NCI-H510A (cell line): ENCODE measurements at regions not wholly inside any gene's neighbourhood (a gene's known extent, or its start where the extent isn't known, plus 50 kb on each side); places are given as distances from the start of the nearest gene placed in this dataset.
"Not testable (repeated sequence)": the region's sequence is repeated elsewhere in the genome, so short reads cannot be mapped to it uniquely, and the experiment has no call there.

Source experiments
- DNase-seq: peaks from one replicate; lab custom pipeline; 2025; lab: John Stamatoyannopoulos, UW

DNA sequence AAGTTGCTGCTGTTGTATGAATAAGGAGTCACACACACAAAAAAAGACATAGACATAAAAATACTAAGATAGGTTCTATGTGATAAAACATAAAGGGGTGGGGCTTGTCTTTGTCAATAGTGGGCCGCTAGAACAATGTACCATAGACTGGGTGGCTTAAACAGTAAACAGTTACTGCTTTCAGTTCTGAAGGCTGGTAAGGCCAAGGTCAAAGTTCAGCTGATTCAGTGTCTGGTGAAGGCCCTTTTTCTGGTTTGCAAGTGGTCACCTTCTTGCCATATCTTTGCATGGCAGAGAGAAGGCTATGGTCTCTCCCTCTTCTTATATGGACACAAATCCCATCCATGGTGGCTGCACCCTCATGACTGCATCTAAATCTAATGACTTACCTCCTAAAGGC, 1980.7 kb downstream of the PCDH7 start:
- no peak for DNase-seq

DNA sequence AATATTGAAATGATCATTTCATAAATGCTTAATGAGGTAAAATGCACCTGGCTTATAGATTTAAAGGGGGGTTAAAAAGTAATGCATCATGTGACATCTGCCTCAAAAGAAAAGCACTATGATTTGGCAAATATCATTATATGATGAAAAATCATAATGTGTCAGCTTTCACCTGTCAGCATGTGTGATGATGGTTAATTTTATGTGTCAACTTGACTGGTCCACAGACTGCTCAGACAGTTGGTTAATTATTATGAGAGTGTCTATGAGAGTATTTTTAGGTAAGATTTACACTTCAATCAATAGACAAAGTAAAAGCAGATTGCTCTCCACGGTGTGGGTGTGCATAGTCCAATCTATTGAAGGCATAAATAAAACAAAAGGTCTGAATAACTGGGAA, 1986.7 kb downstream of the PCDH7 start:
- no peak for DNase-seq

DNA sequence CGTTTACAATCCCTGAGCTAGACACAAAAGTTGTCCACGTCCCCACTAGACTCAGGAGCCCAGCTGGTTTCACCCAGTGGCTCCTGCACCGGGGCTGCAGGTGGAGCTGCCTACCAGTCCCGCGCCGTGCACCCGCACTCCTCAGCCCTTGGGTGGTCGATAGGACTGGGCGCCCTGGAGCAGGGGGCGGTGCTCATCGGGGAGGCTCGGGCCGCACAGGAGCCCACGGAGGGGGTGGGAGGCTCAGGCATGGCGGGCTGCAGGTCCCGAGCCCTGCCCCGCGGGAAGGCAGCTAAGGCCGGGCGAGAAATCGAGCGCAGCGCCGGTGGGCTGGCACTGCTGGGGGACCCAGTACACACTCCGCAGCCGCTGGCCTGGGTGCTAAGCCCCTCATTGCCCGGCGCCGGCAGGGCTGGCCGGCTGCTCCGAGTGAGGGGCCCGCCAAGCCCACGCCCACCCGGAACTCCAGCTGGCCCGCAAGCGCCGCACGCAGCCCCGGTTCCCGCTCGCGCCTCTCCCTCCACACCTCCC, 1996.0 kb downstream of the PCDH7 start:
- not testable (repeated sequence) for DNase-seq

DNA sequence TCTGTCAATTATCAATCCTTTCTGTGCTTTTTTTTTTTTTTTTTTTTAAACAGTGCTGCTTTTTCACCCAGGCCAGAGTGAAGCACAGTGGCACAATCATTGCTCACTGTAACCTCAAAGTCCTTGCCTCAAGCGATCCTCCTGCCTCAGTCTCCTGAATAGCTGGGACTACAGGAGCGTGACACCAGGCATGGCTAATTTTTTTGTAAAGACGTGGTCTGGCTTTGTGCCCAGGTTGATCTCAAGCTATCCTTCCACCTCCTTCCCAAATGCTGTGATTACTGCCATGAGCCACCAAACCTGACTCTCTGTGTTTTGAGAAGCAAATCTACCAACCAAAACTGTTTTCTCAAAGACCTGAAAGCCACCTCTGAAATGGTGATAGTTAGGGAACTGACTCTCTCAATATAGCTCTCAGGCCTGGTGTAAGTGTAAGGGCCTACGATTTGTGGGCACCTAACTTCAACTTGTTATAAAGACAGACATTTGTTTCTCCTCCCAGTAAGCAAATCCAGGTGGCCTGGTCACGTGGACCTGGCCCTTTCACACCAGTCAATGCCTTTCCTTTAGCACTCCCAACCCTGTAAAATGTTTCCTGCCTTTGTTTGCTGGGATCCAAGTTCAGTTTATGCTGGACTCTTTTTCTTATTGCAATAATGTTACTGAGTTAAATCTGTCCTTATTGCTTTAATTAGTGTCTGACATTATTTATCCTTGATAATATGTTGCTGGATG, 2015.9 kb downstream of the PCDH7 start:
- DNase-seq, result no peak

DNA sequence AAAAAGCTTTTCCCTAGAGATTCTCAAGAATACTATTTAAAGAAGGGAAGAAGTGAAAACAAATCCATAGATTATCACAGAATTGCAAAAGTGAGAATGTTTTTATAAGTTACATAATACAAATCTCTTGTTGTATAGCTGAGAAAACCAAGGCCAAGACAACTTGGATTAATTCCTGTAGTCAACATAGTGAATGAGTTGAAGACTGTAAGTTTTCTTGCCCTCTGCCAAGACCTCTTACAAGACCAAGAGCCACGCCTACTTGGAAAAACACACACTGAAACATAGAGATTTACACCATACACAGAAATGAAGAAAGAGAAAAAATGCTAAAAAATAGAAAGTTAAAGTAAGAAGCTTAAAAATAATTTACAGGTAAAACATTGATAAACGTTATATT, 2024.0 kb downstream of the PCDH7 start:
- DNase-seq, result no peak

DNA sequence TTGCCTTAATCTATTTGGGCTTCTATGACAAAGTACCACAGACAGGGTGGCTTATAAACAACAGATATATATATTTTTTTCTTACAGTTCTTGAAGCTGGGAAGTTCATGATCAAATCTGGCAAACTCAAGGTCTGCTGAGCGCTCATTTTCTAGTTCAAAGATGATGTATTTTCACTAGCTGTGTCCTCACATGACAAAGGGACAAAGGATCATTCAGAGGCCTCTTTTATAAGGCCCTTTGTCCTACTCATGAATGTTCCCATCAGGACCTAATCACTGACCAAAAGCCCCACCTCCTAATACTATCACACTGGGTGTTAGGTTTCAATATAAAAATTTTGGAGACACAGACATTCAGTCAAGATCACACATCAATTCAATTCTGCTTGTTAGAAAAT, 2025.2 kb downstream of the PCDH7 start:
- DNase-seq, result no peak

DNA sequence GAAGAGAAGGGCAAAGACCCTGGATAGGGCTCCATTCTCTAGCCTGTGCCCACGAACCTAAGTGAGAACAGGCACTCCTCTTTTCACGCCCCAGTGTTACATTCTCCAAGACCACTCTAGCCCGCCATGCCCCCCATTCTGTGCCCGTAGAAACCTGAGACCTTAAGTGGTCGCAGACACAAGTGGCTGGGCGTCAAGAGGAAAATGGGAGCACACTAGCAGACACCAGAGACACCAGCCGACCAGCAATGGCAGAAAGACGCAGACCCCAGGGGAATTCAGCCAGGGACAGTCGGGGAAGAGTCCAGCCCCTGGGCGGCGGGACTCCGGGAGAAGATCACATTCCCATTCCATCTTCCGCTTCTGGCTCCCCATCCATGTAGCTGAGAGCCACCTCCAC, 2027.9 kb downstream of the PCDH7 start:
- no peak for DNase-seq

DNA sequence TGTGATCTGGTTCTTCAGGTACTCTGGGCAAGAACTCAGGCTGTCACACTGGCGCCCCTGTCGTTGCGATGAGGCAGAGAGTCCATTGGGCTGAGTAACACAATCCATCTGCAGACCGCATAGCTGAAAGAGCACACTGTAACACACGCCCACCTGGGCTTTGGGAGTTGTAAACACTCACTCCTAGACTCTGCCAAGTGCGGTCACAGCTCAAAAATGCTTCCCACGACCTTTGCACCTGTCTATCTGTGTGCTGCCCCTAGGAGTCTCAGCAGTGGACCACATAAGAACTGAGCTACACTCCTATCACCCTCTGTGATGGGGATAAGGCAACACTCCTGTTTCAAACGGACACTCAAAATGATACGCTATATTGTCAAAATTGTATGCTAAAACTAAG, 2028.3 kb downstream of the PCDH7 start:
- no peak for DNase-seq

DNA sequence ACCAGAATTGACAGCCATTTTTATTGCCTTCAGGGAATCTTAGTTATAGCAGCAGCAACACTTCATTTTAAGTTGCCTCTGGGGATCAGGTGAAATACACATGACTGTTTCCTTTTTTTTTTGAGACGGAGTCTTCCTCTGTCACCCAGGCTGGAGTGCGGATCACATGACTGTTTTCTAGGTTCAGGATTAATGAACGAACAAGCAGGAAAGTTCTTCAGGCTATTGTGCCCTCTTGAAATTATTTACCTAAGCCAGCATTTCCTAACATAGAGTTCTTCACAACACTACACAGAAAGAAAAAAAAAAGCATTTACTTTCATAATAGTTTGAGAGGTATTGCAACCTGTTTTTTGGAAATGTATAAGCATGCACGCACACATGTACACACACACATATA, 2032.8 kb downstream of the PCDH7 start:
- DNase-seq, result no peak

DNA sequence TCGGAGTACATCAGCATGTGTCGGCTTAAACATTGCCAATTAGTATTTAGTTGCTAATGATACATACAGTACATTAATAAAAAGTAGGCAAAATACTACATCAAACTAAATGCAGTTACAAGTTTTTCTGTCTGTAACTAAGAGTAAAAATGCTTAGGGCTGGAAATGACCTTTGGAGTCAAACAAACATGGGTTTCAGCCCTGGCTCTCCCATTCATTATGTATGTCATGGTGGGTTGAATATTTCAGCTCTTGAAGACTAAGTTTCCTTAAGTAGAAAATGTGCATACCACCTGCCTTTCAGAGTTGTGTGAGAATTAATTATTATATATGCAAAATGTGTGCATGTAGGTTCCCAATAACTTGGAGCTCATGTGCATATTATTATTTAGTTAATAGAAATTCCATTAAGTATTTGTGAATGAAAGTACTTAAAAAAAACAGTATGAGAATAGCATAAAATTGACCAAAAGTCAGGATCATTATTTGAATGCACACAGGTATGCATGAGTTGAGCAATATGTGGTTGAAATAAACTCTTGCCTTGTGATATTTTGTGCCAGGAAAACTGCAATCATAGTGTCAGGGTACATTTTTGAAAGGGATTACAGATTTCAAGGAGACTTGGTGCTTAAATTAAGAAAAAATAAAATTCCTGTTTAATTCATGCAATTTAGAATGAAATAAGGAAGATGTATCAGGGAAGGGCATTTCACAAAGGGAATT, 2048.7 kb downstream of the PCDH7 start:
- DNase-seq, result no peak

DNA sequence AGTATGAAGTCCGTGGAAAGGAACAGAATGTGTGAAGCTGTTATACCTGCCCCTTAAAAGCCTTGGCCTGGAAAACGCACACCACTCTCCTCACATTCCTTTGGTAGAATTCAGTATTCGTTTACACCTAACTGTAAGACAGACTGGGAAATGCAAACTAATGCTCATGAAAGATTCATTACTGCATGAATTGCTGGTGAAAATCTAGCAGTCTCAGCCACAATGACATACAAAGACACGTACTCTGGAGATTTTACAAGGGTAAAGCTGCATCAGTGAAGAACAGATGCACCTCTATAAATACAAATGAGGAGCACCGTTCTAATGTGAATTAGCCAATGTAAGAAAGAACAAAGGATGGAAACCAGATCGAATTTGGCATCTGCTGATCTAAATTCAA, 2051.3 kb downstream of the PCDH7 start:
- no peak for DNase-seq

DNA sequence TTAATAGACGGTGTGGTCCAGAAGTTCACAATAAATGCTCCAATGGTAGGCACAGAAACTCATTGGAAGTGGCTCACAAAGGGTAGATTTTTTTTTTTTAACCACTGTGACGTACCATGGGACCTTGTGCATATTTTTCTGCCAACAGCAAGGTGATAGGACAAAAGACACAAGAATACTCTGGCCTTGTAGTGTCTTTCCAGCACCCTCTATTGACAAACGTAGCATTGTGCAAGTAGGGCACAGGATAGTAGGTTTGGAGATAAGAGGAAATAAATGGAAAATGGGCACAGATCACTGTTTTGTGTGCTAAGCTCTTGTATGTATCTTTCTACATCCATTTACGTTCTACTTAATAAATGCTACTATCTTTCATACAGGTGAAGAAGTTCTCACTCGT, 2054.9 kb downstream of the PCDH7 start:
- DNase-seq, result no peak

DNA sequence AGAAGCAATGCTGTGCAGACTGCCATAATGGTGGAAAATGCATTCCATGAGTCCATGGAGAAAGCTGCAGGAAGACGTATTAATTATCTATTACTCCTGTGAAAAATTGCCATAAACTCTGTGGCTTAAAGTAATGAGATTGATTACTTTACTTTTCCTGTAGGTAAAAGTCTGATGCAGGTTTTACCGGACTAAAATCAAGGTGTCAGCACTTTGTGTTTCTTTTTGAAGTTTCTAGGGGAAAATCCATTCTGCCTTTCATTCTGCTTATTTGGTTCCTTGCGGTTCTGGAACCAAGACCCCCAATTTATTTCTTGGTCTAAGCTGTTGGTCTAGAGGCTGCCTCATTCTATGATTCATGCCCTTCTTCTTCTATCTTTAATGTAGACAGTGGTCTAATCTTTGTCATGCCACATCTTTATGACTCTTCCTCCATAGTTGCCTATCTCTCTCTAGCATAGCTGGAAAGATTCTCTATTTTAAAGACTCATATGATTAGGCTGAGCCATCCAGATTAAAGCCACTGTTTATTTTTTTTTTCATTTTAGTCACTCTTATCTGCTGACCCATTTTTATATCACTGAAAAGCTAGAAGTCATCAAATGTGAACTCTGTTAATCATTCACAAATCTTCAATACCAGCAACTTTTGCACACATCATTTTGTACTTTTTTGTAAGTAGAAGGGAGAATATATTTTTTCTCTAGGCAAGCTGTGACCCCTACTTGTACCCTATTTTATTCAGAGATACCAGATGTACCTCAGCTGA, 2056.4 kb downstream of the PCDH7 start:
- no peak for DNase-seq

DNA sequence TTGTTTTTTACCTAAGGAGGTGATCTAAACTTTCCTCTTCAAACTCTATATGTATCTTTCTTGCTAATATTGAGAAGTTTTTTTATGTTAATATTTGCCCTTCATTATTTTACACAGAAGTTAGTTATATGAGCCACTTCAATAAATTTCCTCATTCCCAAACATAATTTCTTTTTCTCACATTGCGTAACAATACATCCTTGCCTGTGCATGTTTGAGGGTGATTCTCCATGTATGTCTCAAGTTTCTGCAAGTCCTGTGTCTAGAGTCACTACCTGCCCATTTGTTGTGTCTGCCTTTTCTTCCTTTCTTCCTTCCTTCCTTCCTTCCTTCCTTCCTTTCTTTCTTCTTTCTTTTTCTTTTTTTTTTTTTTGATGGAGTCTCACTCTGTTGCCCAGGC, 2057.9 kb downstream of the PCDH7 start:
- DNase-seq, result no peak

DNA sequence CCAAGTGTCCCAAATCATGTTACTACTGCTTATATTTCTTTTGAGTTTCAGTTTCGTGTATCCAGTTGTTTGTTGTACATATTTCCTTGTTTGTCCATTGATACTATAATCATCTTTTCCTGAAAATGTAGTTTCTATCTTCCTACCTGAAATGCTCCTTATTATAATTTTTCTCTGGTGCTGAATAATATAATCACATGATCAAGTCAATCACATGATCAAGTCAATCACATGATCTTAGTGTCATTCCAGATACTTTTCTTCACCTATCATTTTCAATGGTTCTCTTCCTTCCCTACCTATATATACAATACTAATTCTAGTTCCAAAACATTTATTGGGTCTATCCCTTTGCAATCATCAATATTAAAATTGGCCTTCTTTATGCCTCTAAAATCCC, 2058.8 kb downstream of the PCDH7 start:
- DNase-seq, result no peak

DNA sequence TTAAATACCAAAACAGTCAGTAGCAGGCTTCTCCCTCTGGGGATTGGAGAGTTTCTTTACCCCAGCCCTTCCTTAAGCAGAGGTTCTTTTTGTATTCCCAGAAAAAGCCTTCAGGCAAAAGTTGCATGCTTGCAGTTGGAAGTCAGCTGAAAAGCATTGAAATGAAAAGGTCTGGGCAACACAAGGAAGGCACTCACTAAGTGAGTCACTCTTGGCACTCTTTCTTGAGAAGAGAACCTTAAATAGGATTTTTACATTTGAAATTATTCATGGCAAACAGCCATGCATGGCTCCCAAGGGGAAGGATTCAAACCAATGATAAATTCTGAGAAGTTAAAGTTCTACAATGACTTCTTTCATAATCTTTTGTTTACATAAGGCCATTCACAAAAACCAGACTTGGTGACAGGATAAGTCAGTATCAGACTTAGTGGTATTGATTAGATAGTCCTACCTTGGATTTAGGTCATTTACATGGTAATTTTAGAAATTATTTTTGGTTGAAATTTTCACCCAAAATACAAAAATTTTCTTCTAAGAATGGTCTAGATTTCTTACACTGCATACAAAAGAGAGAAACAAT, 2068.9 kb downstream of the PCDH7 start:
- DNase-seq, result no peak

DNA sequence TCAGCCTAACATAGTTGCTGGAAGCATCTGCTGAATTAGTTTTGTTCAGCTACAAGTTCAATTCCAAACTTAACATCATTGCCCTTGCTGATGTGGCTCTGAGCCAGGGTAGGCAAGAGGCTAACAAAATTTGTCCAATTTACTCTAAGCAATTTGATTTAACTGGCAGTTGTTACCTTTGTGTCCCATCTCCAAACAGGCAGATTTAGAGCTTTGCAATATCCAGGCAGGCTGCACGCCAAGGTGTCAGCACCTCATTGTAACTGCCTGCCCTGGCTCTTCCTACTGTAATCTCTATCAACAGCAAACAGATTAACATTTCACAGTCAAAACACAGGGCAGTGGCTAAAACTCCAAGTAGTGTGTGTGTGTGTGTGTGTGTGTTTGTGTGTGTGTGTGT, 2070.6 kb downstream of the PCDH7 start:
- DNase-seq, result no peak

DNA sequence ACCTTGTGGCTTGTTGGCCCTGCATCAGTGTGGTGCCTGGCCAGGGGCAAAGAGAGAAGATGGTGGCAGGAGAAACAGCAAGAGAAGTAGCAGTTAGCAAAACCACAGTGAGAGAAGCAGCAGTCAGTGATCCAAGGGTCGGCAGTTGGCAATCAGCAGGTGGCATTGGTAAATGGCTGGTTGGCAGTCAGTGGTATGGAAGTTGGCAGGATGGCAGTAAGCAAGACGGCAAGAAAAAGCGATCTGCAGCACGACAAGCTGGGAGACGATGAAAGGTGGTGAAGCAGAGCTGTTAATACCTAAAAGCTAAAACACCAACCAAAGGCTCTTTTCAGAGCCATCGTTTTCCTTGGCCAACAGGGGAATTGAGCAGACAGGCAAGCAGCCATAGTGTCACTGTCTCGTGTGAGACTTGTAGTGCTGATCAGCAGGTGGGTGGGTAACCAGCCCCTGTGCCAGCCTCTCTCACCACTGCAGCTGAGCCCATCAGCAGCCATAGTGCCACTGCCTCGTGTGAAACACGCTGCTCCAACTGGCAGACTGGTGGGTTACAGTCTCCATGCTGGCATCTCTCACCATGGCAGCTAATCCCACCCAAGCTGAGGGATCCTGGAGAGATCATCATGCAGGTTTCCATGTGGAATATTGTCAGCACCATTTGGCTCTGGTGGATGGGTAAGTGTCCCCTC, 2078.4 kb downstream of the PCDH7 start:
- no peak for DNase-seq

DNA sequence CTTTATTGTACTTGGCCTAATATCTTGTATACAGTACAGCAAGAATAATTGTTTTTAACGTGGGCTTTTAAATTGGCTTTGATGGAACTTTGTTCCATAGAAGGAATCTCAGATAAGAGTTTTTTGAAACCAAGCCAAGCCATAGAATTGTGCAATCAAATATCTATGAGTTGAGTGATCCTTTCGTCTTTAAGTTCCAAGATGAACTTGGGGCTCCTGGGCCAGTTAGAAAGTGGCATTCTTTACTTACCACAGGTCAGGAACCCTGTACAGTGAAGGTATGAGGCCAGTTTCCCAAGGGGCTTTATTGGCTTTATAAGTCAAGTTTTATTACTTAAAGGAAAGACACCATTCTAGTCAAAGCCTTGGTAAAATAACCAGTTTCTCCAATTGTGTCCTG, 2104.2 kb downstream of the PCDH7 start:
- DNase-seq, result no peak

DNA sequence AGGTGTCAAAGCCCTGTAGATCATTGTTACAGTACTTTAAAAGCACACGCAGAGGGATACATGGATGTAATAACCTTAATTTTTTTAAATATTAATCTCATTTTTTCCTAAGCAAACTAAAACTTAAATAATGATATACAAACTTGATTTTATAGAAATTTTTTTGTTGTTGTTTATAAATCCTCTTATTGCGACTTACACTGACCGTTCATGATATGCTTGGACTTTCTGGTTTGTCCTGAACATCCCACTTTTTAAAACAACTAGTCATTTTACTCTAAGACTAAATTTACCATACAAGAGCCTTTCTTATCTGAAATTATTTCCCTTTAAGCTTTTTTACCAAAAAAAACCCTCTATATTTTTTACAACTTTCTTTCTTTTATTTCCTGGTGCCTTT, 2106.0 kb downstream of the PCDH7 start:
- no peak for DNase-seq

DNA sequence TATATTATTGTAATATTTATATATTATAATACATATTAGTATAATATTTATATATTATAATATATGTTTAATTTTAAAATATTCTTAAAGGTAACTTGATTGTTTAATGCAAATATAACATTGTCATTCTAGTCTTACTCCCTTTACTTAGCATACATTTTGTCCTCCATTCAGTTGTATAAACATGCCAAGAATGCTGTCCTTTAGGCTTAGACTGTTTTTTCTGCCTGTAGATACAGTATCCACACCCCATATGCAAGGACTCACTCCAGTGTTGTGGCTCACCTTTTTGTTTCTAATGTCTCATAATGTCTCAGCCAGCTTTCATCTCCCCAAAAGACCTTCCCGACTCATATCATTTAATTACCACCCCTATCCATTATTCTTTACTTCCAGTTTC, 2110.0 kb downstream of the PCDH7 start:
- DNase-seq, result no peak

DNA sequence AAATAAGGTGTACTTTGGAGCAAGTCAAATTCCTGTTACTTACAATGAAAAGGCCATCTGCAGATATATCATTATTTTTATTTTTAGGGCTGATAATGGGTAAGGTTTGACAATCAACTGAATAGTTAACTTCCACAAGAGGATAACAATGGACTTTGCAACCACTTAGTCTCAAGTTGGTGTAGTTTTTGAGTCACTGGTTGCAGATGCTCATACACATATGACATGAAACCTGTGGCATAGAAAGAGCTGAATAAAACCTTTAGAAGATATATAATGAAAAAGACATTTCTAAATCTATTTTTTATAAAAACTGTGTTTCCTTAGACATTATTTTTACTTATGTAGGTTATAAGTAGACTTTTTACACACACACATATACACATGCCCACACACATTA, 2110.9 kb downstream of the PCDH7 start:
- DNase-seq, result no peak
